ENCODE measurements at regions not wholly inside any gene's neighbourhood (a gene's known extent, or its start where the extent isn't known, plus 50 kb on each side); places are given as distances from the start of the nearest gene placed in this dataset.
"Not testable (repeated sequence)": the region's sequence is repeated elsewhere in the genome, so short reads cannot be mapped to it uniquely, and the experiment has no call there.

DNA sequence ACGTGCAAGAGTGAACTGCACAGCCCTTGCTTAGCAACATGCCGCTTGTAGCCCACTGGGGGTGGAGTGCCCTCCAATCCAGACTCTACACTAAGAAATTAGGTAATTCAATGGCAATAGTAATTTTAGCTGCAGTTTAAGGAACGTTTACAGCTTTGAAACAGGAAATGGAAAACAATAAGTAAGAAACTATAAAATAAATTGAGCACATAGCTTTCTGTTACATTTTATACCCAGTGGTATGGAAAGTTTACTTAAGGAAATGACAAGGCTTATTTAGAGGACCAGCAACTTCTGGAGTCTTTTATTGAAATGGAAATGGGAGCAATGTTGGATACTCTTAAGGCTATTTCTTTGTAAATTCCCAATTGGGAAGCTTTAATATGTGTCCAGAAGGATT lies 373.2 kb downstream of the KCNRG start:
- Histone ChIP-seq H3K27ac (no peak overlapping the region), H3K36me3 (no peaks in the 10 kb centered on the region), H3K4me1 (peaks cover 6% of the 10 kb centered on the region), H3K9me3 (no peaks in the 10 kb centered on the region), H3K4me3 (no peak overlapping the region), H3K27me3 (no peaks in the 10 kb centered on the region)
- TF ChIP-seq, protein P1, sequence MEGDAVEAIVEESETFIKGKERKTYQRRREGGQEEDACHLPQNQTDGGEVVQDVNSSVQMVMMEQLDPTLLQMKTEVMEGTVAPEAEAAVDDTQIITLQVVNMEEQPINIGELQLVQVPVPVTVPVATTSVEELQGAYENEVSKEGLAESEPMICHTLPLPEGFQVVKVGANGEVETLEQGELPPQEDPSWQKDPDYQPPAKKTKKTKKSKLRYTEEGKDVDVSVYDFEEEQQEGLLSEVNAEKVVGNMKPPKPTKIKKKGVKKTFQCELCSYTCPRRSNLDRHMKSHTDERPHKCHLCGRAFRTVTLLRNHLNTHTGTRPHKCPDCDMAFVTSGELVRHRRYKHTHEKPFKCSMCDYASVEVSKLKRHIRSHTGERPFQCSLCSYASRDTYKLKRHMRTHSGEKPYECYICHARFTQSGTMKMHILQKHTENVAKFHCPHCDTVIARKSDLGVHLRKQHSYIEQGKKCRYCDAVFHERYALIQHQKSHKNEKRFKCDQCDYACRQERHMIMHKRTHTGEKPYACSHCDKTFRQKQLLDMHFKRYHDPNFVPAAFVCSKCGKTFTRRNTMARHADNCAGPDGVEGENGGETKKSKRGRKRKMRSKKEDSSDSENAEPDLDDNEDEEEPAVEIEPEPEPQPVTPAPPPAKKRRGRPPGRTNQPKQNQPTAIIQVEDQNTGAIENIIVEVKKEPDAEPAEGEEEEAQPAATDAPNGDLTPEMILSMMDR (IDR thresholded peaks at IDR 0.05) = no peak
- DNase-seq (no peak), ATAC-seq (no peak)
- intact Hi-C loops (cut with DNase I) = no loop called here

DNA sequence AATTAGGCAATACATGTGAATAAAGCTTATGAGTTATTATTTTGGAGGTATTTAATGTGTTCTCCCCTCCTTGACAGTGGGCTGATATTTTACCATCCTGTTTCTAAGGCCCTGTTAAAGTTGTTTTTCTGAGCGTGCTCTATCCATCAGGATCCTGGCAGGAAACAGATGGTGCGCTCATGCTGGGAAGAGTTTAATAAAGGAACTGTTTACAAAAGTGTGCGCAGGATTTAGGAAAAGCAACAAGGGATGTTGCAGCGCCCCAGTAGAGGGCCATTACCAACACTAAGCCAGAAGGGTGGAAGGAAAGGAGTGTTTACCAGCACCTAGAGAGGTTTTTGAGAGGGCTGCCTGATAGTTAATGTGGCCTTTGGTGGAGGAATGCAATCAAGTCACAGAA lies 374.5 kb downstream of the KCNRG start:
- Histone ChIP-seq H3K4me3 (no peak overlapping the region), H3K4me1 (peaks cover 6% of the 10 kb centered on the region), H3K36me3 (no peaks in the 10 kb centered on the region), H3K9me3 (no peaks in the 10 kb centered on the region), H3K27ac (no peak overlapping the region), H3K27me3 (no peaks in the 10 kb centered on the region)
- ATAC-seq = no peak
- intact Hi-C loops (cut with DNase I) = no loop called here
- TF ChIP-seq, protein P1 (IDR thresholded peaks at IDR 0.05) = peak; percentile 10
- DNase-seq = no peak

DNA sequence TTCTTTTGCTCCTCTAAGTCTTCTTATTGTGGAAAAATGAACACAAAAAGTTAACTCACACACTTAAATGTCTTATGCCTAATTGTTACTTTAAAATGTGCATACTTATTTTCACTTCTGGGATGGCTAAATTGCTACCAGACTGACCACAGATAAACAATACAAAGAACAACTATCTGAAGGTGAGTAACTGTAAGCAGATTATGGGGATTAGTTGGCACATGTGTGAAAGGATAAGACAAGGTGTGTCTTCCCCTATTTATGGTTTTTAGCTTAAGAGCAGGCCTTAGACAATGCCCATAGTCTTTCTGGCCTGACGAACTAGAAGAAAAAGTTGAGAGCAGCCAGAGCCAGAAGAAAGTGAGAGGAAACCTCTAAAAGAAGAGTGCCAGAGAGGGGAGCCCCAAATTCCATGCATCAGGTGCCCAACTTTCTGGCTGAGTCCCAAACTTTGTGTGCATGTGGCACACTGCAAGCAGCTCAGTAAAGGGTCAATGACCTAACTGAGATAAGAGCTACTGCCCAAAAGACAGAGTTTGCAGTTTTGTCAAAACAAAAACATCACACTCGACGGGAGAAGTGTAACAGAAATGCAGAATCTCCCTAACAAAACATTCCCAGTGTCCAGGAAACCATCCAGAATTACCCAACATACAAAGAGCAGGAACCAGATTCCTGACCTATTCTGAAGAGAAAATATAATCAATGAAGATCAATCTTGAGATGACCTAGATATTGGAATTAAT lies 375.4 kb downstream of the KCNRG start:
- no peak for DNase-seq
- Histone ChIP-seq H3K27ac (no peak overlapping the region), H3K9me3 (no peaks in the 10 kb centered on the region), H3K27me3 (no peaks in the 10 kb centered on the region), H3K4me3 (no peak overlapping the region), H3K36me3 (no peaks in the 10 kb centered on the region), H3K4me1 (peaks cover 6% of the 10 kb centered on the region)
- intact Hi-C loops (cut with DNase I) = no loop called here
- no peak for ATAC-seq
- TF ChIP-seq, protein P1 (IDR thresholded peaks at IDR 0.05) = no peak

DNA sequence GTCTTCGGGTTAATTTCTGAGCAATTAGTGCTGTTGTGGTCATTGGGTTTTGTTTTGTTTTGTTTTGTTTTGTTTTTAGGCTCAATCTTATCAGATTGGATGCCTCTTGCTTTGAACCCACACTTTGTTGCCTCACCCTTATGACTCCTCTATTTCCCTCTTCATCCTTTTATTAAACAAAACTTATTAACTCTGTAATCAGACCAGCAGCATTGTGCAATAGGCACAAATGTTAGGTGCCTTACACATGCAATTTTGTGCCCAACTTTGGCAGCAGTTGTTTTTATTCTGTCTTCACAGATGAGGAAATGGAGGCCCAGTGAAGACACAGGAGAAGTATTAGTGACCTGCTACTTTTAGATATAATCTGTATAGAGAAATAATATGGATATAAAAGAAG lies 377.7 kb downstream of the KCNRG start:
- H3K36me3 ChIP-seq = no peaks in the 10 kb centered on the region
- ATAC-seq (no peak), DNase-seq (no peak)
- intact Hi-C loops (cut with DNase I) = no loop called here
- H3K4me1 ChIP-seq = no peaks in the 10 kb centered on the region
- no peak overlapping the region for H3K4me3 ChIP-seq
- H3K27me3 ChIP-seq = no peaks in the 10 kb centered on the region
- TF ChIP-seq, protein P1 (IDR thresholded peaks at IDR 0.05) = no peak
- H3K27ac ChIP-seq = no peak overlapping the region
- H3K9me3 ChIP-seq = no peaks in the 10 kb centered on the region

DNA sequence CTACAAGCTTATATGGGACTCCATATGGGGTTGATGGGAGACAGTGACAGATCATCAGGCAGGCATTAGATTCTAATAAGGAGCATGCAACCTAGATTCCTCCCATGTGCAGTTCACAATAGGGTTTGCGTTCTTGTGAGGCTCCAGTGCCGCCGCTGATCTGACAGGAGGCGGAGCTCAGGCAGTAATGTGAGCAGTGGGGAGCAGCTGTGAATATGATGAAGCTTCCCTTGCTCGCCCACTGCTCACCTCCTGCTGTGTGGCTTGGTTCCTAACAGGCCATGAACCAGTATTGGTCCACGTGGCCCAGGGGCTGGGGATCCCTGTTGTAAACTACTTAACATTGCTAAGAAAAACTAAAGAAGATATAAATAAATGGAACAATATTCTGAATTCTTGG lies 378.4 kb downstream of the KCNRG start:
- H3K36me3 ChIP-seq = no peaks in the 10 kb centered on the region
- TF ChIP-seq, protein P1 (IDR thresholded peaks at IDR 0.05) = no peak
- H3K9me3 ChIP-seq = no peaks in the 10 kb centered on the region
- H3K27ac ChIP-seq = no peak overlapping the region
- no peaks in the 10 kb centered on the region for H3K4me1 ChIP-seq
- H3K27me3 ChIP-seq = no peaks in the 10 kb centered on the region
- DNase-seq (no peak), ATAC-seq (no peak)
- intact Hi-C loops (cut with DNase I) = no loop called here
- H3K4me3 ChIP-seq = no peak overlapping the region

DNA sequence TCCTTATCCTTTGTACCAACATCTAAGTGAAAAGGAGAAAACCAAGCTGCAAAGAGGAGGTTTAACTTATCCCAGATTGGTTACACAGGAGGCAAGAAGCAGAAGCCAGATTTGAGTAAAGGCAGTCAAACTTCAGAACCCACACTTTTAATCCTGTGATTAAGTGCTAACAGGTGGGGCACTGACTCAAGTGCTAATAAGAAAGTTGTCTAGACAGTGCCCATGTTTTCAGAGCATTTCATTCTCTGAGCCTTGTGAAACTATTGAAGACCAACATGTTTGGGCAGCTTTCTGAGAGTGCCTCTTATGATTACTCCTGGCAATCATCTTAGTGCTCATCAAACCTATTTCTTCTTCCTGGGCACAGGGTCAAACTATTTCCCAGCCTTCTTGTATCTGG lies 380.8 kb downstream of the KCNRG start:
- intact Hi-C loops (cut with DNase I) = no loop called here
- H3K27ac ChIP-seq = no peak overlapping the region
- no peak for DNase-seq
- no peak for ATAC-seq
- no peaks in the 10 kb centered on the region for H3K27me3 ChIP-seq
- H3K36me3 ChIP-seq = no peaks in the 10 kb centered on the region
- H3K9me3 ChIP-seq = no peaks in the 10 kb centered on the region
- no peak overlapping the region for H3K4me3 ChIP-seq
- no peaks in the 10 kb centered on the region for H3K4me1 ChIP-seq
- TF ChIP-seq, protein P1 (IDR thresholded peaks at IDR 0.05) = no peak

DNA sequence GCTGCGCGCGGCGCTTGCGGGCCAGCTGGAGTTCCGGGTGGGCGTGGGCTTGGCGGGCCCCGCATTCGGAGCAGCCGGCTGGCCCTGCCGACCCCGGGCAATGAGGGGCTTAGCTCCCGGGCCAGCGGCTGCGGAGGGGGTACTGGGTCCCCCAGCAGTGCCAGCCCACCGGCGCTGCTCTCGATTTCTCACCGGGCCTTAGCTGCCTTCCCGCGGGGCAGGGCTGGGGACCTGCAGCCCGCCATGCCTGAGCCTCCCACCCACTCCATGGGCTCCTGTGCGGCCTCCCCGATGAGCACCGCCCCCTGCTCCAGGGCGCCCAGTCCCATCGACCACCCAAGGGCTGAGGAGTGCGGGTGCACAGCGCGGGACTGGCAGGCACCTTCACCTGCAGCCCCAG lies 381.4 kb downstream of the KCNRG start:
- intact Hi-C loops (cut with DNase I); H3K36me3 ChIP-seq; H3K9me3 ChIP-seq; ATAC-seq; H3K27ac ChIP-seq; H3K27me3 ChIP-seq; H3K4me3 ChIP-seq; H3K4me1 ChIP-seq; DNase-seq: not testable (repeated sequence)
